HL-60 (cell line): ENCODE measurements at regions not wholly inside any gene's neighbourhood (a gene's known extent, or its start where the extent isn't known, plus 50 kb on each side); places are given as distances from the start of the nearest gene placed in this dataset.

ENCODE experiments used
- DNase-seq, 2 experiments: peaks; one replicate each; pipeline ENCODE4 v3.0.0-alpha.2; 2010 to 2020; ENCODE audit warnings: low read depth in 1 of 2, low spot score in 1 of 2
- H3K27ac ChIP-seq: fragments of 250-450 bp; sonication (Bioruptor Pico); replicated peaks from 2 replicates; pipeline ENCODE4 v1.5.1; 2020; ENCODE audit warnings: mild to moderate bottlenecking, moderate library complexity
- H3K27me3 ChIP-seq: fragments of 250-450 bp; sonication (Bioruptor Pico); 2 replicates; pipeline ENCODE4 v1.5.1; 2021; ENCODE audit warnings: mild to moderate bottlenecking, moderate library complexity; ENCODE audit not compliant: insufficient read depth, poor library complexity, severe bottlenecking
- H3K4me3 ChIP-seq: replicated peaks from 2 replicates; pipeline ENCODE4 v1.5.1; 2011; ENCODE audit warnings: mild to moderate bottlenecking, control low read depth, low read length; ENCODE audit not compliant: insufficient read depth
- GABPA ChIP-seq: IDR thresholded peaks from 2 replicates; pipeline ENCODE4 v1.6.1; 2012; ENCODE audit warnings: low read depth
- POLR2AphosphoS5 ChIP-seq: IDR thresholded peaks from 2 replicates; pipeline ENCODE4 v1.6.1; 2012; ENCODE audit warnings: low read depth
- SPI1 ChIP-seq: IDR thresholded peaks from 2 replicates; pipeline ENCODE4 v1.6.1; 2012; ENCODE audit warnings: low read depth, mild to moderate bottlenecking, borderline replicate concordance
- TF ChIP-seq, protein P1 (sequence below): IDR thresholded peaks from one replicate; pipeline ENCODE4 v1.5.1; 2011; ENCODE audit warnings: low read length, control low read depth, inconsistent platforms; ENCODE audit not compliant: insufficient read depth
- TF ChIP-seq, protein P2 (sequence below): IDR thresholded peaks from 2 replicates; pipeline ENCODE4 v1.6.1; 2012; ENCODE audit warnings: low read depth; ENCODE audit not compliant: insufficient replicate concordance

DNA sequence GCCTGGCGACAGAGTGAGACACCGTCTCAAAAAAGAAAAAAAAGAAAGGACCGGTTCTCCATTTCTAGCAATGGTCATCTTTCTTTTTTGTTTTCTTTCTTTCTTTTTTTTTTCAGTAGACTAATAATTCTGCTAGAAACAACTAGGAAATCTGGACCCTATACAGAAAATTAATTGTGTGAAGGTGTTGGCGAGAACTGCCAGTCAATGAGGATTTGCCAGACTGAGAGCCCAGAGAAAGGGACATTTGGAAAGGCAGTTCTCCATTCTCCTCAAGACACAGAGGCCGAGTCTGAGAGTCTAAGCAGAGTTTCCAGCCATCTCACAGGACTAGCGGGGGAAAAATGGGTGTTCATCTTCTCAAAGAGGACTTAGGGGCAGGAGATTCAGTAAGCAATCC is 123.6 kb upstream of the GPC1 start:
- DNase-seq: no peak
- TF ChIP-seq POLR2AphosphoS5: no peak
- TF ChIP-seq, protein P1, sequence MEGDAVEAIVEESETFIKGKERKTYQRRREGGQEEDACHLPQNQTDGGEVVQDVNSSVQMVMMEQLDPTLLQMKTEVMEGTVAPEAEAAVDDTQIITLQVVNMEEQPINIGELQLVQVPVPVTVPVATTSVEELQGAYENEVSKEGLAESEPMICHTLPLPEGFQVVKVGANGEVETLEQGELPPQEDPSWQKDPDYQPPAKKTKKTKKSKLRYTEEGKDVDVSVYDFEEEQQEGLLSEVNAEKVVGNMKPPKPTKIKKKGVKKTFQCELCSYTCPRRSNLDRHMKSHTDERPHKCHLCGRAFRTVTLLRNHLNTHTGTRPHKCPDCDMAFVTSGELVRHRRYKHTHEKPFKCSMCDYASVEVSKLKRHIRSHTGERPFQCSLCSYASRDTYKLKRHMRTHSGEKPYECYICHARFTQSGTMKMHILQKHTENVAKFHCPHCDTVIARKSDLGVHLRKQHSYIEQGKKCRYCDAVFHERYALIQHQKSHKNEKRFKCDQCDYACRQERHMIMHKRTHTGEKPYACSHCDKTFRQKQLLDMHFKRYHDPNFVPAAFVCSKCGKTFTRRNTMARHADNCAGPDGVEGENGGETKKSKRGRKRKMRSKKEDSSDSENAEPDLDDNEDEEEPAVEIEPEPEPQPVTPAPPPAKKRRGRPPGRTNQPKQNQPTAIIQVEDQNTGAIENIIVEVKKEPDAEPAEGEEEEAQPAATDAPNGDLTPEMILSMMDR: no peak
- TF ChIP-seq, protein P2, sequence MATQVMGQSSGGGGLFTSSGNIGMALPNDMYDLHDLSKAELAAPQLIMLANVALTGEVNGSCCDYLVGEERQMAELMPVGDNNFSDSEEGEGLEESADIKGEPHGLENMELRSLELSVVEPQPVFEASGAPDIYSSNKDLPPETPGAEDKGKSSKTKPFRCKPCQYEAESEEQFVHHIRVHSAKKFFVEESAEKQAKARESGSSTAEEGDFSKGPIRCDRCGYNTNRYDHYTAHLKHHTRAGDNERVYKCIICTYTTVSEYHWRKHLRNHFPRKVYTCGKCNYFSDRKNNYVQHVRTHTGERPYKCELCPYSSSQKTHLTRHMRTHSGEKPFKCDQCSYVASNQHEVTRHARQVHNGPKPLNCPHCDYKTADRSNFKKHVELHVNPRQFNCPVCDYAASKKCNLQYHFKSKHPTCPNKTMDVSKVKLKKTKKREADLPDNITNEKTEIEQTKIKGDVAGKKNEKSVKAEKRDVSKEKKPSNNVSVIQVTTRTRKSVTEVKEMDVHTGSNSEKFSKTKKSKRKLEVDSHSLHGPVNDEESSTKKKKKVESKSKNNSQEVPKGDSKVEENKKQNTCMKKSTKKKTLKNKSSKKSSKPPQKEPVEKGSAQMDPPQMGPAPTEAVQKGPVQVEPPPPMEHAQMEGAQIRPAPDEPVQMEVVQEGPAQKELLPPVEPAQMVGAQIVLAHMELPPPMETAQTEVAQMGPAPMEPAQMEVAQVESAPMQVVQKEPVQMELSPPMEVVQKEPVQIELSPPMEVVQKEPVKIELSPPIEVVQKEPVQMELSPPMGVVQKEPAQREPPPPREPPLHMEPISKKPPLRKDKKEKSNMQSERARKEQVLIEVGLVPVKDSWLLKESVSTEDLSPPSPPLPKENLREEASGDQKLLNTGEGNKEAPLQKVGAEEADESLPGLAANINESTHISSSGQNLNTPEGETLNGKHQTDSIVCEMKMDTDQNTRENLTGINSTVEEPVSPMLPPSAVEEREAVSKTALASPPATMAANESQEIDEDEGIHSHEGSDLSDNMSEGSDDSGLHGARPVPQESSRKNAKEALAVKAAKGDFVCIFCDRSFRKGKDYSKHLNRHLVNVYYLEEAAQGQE: no peak
- Histone ChIP-seq H3K27ac (no peak overlapping the region), H3K27me3 (no peaks in the 10 kb centered on the region), H3K4me3 (no peak overlapping the region)

DNA sequence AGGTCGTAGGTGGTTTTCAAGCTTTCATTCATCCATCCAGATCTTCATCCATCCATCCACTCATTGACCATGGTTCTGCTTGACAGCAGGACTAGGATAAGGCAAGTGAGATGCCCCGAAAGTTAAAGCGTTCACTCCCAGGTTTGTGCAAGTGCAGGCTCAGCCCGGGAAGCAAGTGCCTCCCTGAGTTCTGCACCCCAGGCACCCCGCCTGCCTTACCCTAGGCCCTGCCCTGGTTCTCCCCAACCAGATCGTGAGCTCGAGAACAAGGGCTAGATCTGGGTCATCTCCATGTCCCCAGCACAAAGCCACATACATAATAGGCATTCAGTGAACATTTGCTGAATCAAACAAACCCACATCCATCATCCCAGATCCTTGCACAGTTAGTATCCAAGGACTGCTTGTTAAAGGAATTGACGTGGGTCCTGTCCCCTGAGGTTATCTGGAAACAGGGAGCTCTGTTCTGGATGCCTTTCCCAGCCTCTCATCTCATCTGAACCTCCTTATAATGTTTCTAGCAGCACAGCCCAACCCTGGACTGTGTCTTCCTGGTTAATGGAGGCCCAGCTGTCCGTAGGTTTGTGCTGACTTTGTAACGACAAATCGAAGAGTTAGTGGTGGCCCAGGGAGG is 116.1 kb upstream of the GPC1 start:
- Histone ChIP-seq H3K27ac (no peak overlapping the region), H3K4me3 (no peak overlapping the region), H3K27me3 (no peaks in the 10 kb centered on the region)
- TF ChIP-seq, protein P1: no peak
- no peak for TF ChIP-seq POLR2AphosphoS5
- no peak for TF ChIP-seq SPI1
- no peak for TF ChIP-seq GABPA
- TF ChIP-seq, protein P2: no peak
- no peak for DNase-seq

DNA sequence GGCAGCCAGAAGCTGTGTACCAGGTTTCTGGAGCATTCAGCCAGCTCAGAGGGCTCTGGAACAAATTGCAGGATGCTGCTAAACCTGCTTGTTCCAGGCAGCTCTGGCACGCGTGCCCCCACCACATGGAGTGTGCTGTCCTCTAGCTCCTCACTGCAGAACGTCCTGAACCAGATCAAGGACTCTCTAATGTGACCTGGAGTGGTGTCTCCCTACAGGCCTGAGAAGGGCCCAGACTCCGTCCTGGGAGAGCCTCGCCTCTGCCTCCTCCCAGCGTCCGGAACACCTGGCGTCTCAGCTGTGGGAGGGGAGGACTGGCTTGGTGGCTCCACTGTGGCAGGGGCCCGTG is 115.6 kb upstream of the GPC1 start:
- TF ChIP-seq GABPA (no peak), POLR2AphosphoS5 (no peak), SPI1 (no peak)
- TF ChIP-seq, protein P1: no peak
- TF ChIP-seq, protein P2: no peak
- DNase-seq: no peak
- Histone ChIP-seq H3K27me3 (no peaks in the 10 kb centered on the region), H3K27ac (no peak overlapping the region), H3K4me3 (no peak overlapping the region)
